Glutamatergic neuron (in vitro differentiated cells): ENCODE measurements at regions not wholly inside any gene's neighbourhood (a gene's known extent, or its start where the extent isn't known, plus 50 kb on each side); places are given as distances from the start of the nearest gene placed in this dataset.

Experiments used
- DNase-seq: peaks from one replicate; pipeline ENCODE4 v3.0.0; 2022
- H3K27ac Mint-ChIP-seq: one replicate; pipeline ENCODE4 v1.8.0; 2020; ENCODE audit warnings: mild to moderate bottlenecking, mixed read lengths, inconsistent platforms; ENCODE audit not compliant: unreplicated experiment
- H3K27me3 Mint-ChIP-seq: one replicate; pipeline ENCODE4 v1.8.0; 2020; ENCODE audit warnings: mild to moderate bottlenecking, moderate library complexity, mixed read lengths, inconsistent platforms; ENCODE audit not compliant: unreplicated experiment
- H3K36me3 Mint-ChIP-seq: one replicate; pipeline ENCODE4 v1.8.0; 2020; ENCODE audit warnings: mild to moderate bottlenecking, mixed read lengths, inconsistent platforms; ENCODE audit not compliant: unreplicated experiment
- H3K4me1 Mint-ChIP-seq: one replicate; pipeline ENCODE4 v1.8.0; 2020; ENCODE audit warnings: mild to moderate bottlenecking, low read depth, mixed read lengths, inconsistent platforms; ENCODE audit not compliant: unreplicated experiment
- H3K4me3 Mint-ChIP-seq: one replicate; pipeline ENCODE4 v1.8.0; 2020; ENCODE audit warnings: mild to moderate bottlenecking, mixed read lengths, inconsistent platforms; ENCODE audit not compliant: unreplicated experiment
- H3K9me3 Mint-ChIP-seq: one replicate; pipeline ENCODE4 v1.8.0; 2020; ENCODE audit warnings: mild to moderate bottlenecking, moderate library complexity, mixed read lengths, inconsistent platforms; ENCODE audit not compliant: unreplicated experiment
- CTCF ChIP-seq: fragments of 200-600 bp; sonication (generic); IDR thresholded peaks from one replicate; pipeline ENCODE4 v1.5.0; 2021; ENCODE audit not compliant: partially characterized antibody, unreplicated experiment

GRCh38 chr17:72350073-72350472 is 229.3 kb downstream of the SOX9 start:
- TF ChIP-seq CTCF, result no peak
- peaks cover 7% of the 10 kb centered on the region for H3K27me3 Mint-ChIP-seq

GRCh38 chr17:72351365-72351764 is 230.5 kb downstream of the SOX9 start:
- no peak for TF ChIP-seq CTCF
- Mint-ChIP-seq H3K4me3 (no peak overlapping the region), H3K27ac (no peak overlapping the region), H3K4me1 (no peaks in the 10 kb centered on the region), H3K9me3 (peaks cover 10% of the 10 kb centered on the region), H3K27me3 (peaks cover 7% of the 10 kb centered on the region), H3K36me3 (peaks cover 12% of the 10 kb centered on the region)
- no peak for DNase-seq

More at GRCh38 chr17:72350073-72350472, 229.3 kb downstream of the SOX9 start:
- Mint-ChIP-seq H3K36me3 (peaks cover 12% of the 10 kb centered on the region), H3K4me3 (no peak overlapping the region), H3K27ac (no peak overlapping the region), H3K9me3 (peaks cover 10% of the 10 kb centered on the region), H3K4me1 (no peaks in the 10 kb centered on the region)
- no peak for DNase-seq

GRCh38 chr17:72351884-72352346 is 231.1 kb downstream of the SOX9 start:
- DNase-seq, result no peak
- no peak overlapping the region for H3K27ac Mint-ChIP-seq
- H3K4me1 Mint-ChIP-seq, result no peaks in the 10 kb centered on the region

GRCh38 chr17:72353502-72353901 is 232.7 kb downstream of the SOX9 start:
- H3K27ac Mint-ChIP-seq, result no peak overlapping the region
- H3K36me3 Mint-ChIP-seq, result peaks cover 12% of the 10 kb centered on the region
- TF ChIP-seq CTCF, result no peak
- H3K9me3 Mint-ChIP-seq, result peaks cover 8% of the 10 kb centered on the region
- peaks cover 9% of the 10 kb centered on the region for H3K27me3 Mint-ChIP-seq
- H3K4me1 Mint-ChIP-seq, result no peaks in the 10 kb centered on the region
- H3K4me3 Mint-ChIP-seq, result no peak overlapping the region
- no peak for DNase-seq

More at GRCh38 chr17:72351884-72352346, 231.1 kb downstream of the SOX9 start:
- H3K4me3 Mint-ChIP-seq, result no peak overlapping the region
- no peak for TF ChIP-seq CTCF
- peaks cover 7% of the 10 kb centered on the region for H3K27me3 Mint-ChIP-seq
- peaks cover 10% of the 10 kb centered on the region for H3K9me3 Mint-ChIP-seq
- H3K36me3 Mint-ChIP-seq, result peaks cover 12% of the 10 kb centered on the region

- Mint-ChIP-seq H3K27me3 (peaks cover 9% of the 10 kb centered on the region), H3K36me3 (peaks cover 12% of the 10 kb centered on the region), H3K27ac (no peak overlapping the region), H3K4me3 (no peak overlapping the region), H3K9me3 (peaks cover 6% of the 10 kb centered on the region), H3K4me1 (no peaks in the 10 kb centered on the region)
- no peak for DNase-seq
- TF ChIP-seq CTCF, result no peak
These were observed 233.3 kb downstream of the SOX9 start for GRCh38 chr17:72354071-72354470.
